ENCODE measurements at regions not wholly inside any gene's neighbourhood (a gene's known extent, or its start where the extent isn't known, plus 50 kb on each side); places are given as distances from the start of the nearest gene placed in this dataset.

DNA sequence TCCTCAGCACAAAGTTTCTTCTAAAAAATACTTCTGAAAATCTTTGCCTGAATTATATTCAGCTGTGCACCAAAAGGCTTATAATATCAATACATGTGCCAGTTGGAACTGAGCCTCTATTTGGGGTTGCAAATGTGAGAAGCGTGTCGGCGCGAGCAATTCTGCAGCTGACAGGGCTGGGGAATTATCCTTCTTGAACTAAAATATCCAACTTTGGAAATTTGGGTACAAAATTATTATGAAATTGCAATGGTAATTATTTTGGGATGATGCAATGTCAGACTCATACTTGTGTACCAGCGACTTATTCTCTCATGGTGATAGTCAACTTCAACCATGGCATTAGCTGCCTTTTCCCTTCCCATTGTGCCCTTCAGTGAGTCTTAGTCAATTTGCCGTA lies 507.0 kb upstream of the KLF6 start:
- ChIA-PET CTCF (ENCODE audit: low intra/inter-chr PET ratio) (no interaction called here), POLR2A (no interaction called here)
- FAIRE-seq = no peak

DNA sequence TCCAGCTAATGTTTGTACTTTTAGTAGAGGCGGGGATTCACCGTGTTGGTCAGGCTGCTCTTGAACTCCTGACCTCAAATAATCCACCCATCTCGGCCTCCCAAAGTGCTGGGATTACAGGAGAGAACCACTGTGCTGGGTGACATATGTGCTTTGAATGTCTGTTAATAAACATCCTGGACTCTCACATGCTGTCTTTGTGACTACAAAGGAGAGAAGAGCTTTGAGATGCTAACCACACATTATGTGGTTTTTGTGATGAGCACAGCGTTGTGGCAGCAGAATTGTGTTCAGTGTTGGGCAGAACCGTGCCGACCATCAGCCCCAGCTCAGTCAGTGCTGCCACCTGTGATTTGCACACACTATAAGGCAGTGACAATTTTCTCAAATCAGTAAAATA lies 500.1 kb upstream of the KLF6 start:
- BruUV-seq (replicated peaks) = no TSS peak
- no peaks in the 10 kb centered on the region for H3K36me3 ChIP-seq (ENCODE audit: control insufficient read depth, insufficient read depth, low read length)
- in situ Hi-C loops (cut with MboI) = no loop called here
- no peaks in the 10 kb centered on the region for H3K4me1 ChIP-seq (replicated peaks in 1 of 2; ENCODE audit: control insufficient read depth in 2 of 2, insufficient read depth in 2 of 2, low read length in 2 of 2)
- H3K27me3 ChIP-seq (ENCODE audit: control insufficient read depth in 2 of 2, insufficient read depth in 2 of 2, low read length in 2 of 2) = peaks cover 0 to 8% of the 10 kb centered on the region in 2 experiments; a peak in 3 of 5 replicates
- H3K4me3 ChIP-seq = no peak overlapping the region
- 2% methylated on average over 6 of the region's 6 CpGs for WGBS (ENCODE audit: insufficient coverage, low coverage, missing lambda C conversion rate)
- H3K9me1 ChIP-seq (ENCODE audit: control insufficient read depth, insufficient read depth, low read length) = no peaks in the 10 kb centered on the region
- TF ChIP-seq KAT7 (CRISPR knock-in tag; IDR thresholded peaks at IDR 0.05; ENCODE audit: borderline replicate concordance) (no peak), ZNF668 (CRISPR knock-in tag; IDR thresholded peaks at IDR 0.05) (no peak), ZBTB1 (CRISPR knock-in tag; IDR thresholded peaks at IDR 0.05; ENCODE audit: borderline replicate concordance, low read depth) (no peak), PHB (CRISPR knock-in tag; IDR thresholded peaks at IDR 0.05) (no peak)
- no peaks in the 10 kb centered on the region for H3K79me2 ChIP-seq (ENCODE audit: control insufficient read depth, insufficient read depth, low read length)
- H3K27ac ChIP-seq (ENCODE audit: extremely low read depth, low read depth, low read length) = no peak overlapping the region
- H3K9me3 ChIP-seq (replicated peaks; ENCODE audit: control insufficient read depth, insufficient read depth, low read depth, low read length) = no peaks in the 10 kb centered on the region
- H2AFZ ChIP-seq (ENCODE audit: low read depth, low read length) = no peak overlapping the region
- ATAC-seq (no peak), DNase-seq (ENCODE audit: extremely low read depth in 1 of 4, low spot score in 3 of 4) (no peak), FAIRE-seq (no peak)
- no peak overlapping the region for H3K4me2 ChIP-seq (ENCODE audit: insufficient read depth, low read length)
- CTCF ChIA-PET (ENCODE audit: low intra/inter-chr PET ratio) = no interaction called here
- intact Hi-C loops (cut with micrococcal nuclease) = no loop called here
- H4K20me1 ChIP-seq (replicated peaks; ENCODE audit: control insufficient read depth, insufficient read depth, low read length) = no peaks in the 10 kb centered on the region
- POLR2A ChIA-PET = no interaction called here
- no peak overlapping the region for H3K9ac ChIP-seq (ENCODE audit: insufficient read depth in 1 of 2, low read depth in 2 of 2, low read length in 2 of 2)

More for the DNA sequence above, 507.0 kb upstream of the KLF6 start:
- Histone ChIP-seq H3K4me3 (no peak overlapping the region), H3K9ac (ENCODE audit: insufficient read depth in 1 of 2, low read depth in 2 of 2, low read length in 2 of 2) (no peak overlapping the region), H4K20me1 (replicated peaks; ENCODE audit: control insufficient read depth, insufficient read depth, low read length) (no peaks in the 10 kb centered on the region), H3K4me1 (replicated peaks in 1 of 2; ENCODE audit: control insufficient read depth in 2 of 2, insufficient read depth in 2 of 2, low read length in 2 of 2) (no peaks in the 10 kb centered on the region), H3K4me2 (ENCODE audit: insufficient read depth, low read length) (no peak overlapping the region), H3K9me1 (ENCODE audit: control insufficient read depth, insufficient read depth, low read length) (no peaks in the 10 kb centered on the region), H3K27me3 (ENCODE audit: control insufficient read depth in 2 of 2, insufficient read depth in 2 of 2, low read length in 2 of 2) (no peaks in the 10 kb centered on the region; a peak in 1 of 5 replicates), H3K27ac (ENCODE audit: extremely low read depth, low read depth, low read length) (no peak overlapping the region), H3K79me2 (ENCODE audit: control insufficient read depth, insufficient read depth, low read length) (no peaks in the 10 kb centered on the region), H3K9me3 (replicated peaks; ENCODE audit: control insufficient read depth, insufficient read depth, low read depth, low read length) (no peaks in the 10 kb centered on the region), H3K36me3 (ENCODE audit: control insufficient read depth, insufficient read depth, low read length) (no peaks in the 10 kb centered on the region), H2AFZ (ENCODE audit: low read depth, low read length) (no peak overlapping the region)
- in situ Hi-C loops (cut with MboI) = no loop called here
- no peak for DNase-seq (ENCODE audit: extremely low read depth in 1 of 4, low spot score in 3 of 4)
- intact Hi-C loops (cut with micrococcal nuclease) = no loop called here
- TF ChIP-seq, protein P1, sequence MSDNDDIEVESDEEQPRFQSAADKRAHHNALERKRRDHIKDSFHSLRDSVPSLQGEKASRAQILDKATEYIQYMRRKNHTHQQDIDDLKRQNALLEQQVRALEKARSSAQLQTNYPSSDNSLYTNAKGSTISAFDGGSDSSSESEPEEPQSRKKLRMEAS (CRISPR knock-in tag; IDR thresholded peaks at IDR 0.05) = no peak
- TF ChIP-seq CEBPB (tag; IDR thresholded peaks at IDR 0.05) = 0 out of 2 replicates have a peak, but pooled peaks have one; percentile 32
- TF ChIP-seq PHB2 (IDR thresholded peaks at IDR 0.05; ENCODE audit: low read depth) = no peak
- TF ChIP-seq, protein P2, sequence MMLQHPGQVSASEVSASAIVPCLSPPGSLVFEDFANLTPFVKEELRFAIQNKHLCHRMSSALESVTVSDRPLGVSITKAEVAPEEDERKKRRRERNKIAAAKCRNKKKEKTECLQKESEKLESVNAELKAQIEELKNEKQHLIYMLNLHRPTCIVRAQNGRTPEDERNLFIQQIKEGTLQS (IDR thresholded peaks at IDR 0.05) = peak; percentile 54
- TF ChIP-seq, protein P2 (CRISPR knock-in tag; conservative IDR thresholded peaks at IDR 0.05) = no peak
- TF ChIP-seq CEBPG (CRISPR knock-in tag; IDR thresholded peaks at IDR 0.05) = no peak
- TF ChIP-seq CEBPG (tag; conservative IDR thresholded peaks at IDR 0.05 in 1 of 2, IDR thresholded peaks at IDR 0.05 in 1 of 2) = peak; percentile 48 to 71; a peak in 3 of 4 replicates
- no peak for TF ChIP-seq BRCA1 (IDR thresholded peaks at IDR 0.05)
- no peak for TF ChIP-seq BRCA1 (CRISPR knock-in tag; IDR thresholded peaks at IDR 0.05)
- no peak for TF ChIP-seq NCOA2 (IDR thresholded peaks at IDR 0.05; ENCODE audit: partially characterized antibody in 2 of 2)
- ATAC-seq = no peak
- BruUV-seq (replicated peaks) = no TSS peak
- WGBS (ENCODE audit: insufficient coverage, low coverage, missing lambda C conversion rate) = under 1% methylated on average over 6 of the region's 6 CpGs

Data from K562 (cell line).